H1 (cell line): ENCODE measurements at regions not wholly inside any gene's neighbourhood (a gene's known extent, or its start where the extent isn't known, plus 50 kb on each side); places are given as distances from the start of the nearest gene placed in this dataset.

Experiments used
- CTCF ChIA-PET: fragments of 300-600 bp; sonication (Branson Sonifier 250); formaldehyde crosslinking; loops from one replicate; lab custom pipeline; 2021; ENCODE audit not compliant: partially characterized antibody; lab: Charles Lee
- POLR2A ChIA-PET: fragments of 300-600 bp; sonication (Branson Sonifier 250); formaldehyde crosslinking; loops from one replicate; lab custom pipeline; 2021; ENCODE audit warnings: inconsistent platforms; ENCODE audit not compliant: partially characterized antibody; lab: Charles Lee
- DNase-seq, 2 experiments: peaks; one replicate each; pipeline versions ENCODE4 v3.0.0 to v3.0.0-alpha.2; 2010 to 2022; ENCODE audit warnings: low spot score in 2 of 2, low read depth in 1 of 2, mixed read lengths in 1 of 2
- FAIRE-seq: peaks from 2 replicates; lab custom pipeline; 2011; peaks lifted over from hg19 to GRCh38; lab: Jason Lieb, UNC
- H2AFZ ChIP-seq: 2 replicates; pipeline ENCODE4 v1.8.1; 2012; ENCODE audit warnings: low read length, inconsistent platforms
- H2AK5ac ChIP-seq: 2 replicates; pipeline ENCODE4 v1.6.1; 2013; ENCODE audit warnings: low read depth, low read length
- H2BK120ac ChIP-seq: replicated peaks from 2 replicates; pipeline ENCODE3; 2013; ENCODE audit warnings: low read depth, low read length, inconsistent platforms
- H2BK12ac ChIP-seq: 2 replicates; pipeline ENCODE4 v1.6.1; 2013; ENCODE audit warnings: low read depth, low read length
- H2BK15ac ChIP-seq: 2 replicates; pipeline ENCODE4 v1.6.1; 2013; ENCODE audit warnings: low read length
- H2BK20ac ChIP-seq: 2 replicates; pipeline ENCODE4 v1.6.1; 2013; ENCODE audit warnings: low read length
- H2BK5ac ChIP-seq: 2 replicates; pipeline ENCODE4 v1.6.1; 2013; ENCODE audit warnings: low read depth, low read length
- H3K14ac ChIP-seq: 2 replicates; pipeline ENCODE4 v1.6.1; 2013; ENCODE audit warnings: inconsistent platforms; ENCODE audit not compliant: insufficient read length
- H3K18ac ChIP-seq: 2 replicates; pipeline ENCODE4 v1.6.1; 2013; ENCODE audit warnings: low read length; ENCODE audit errors: extremely low read depth
- H3K23ac ChIP-seq: 2 replicates; pipeline ENCODE4 v1.6.1; 2013; ENCODE audit warnings: inconsistent platforms; ENCODE audit not compliant: insufficient read length
- H3K23me2 ChIP-seq: 2 replicates; pipeline ENCODE4 v1.6.1; 2013; ENCODE audit warnings: low read depth, low read length
- H3K27ac ChIP-seq: 2 replicates; pipeline ENCODE4 v1.6.1; 2011; ENCODE audit warnings: low read depth, low read length, inconsistent platforms
- H3K27me3 ChIP-seq, 4 experiments: replicated peaks in 1 of 4; 1 replicate in 1 of 4; 2 replicates in 3 of 4; pipeline versions ENCODE4 v1.6.1 to v1.8.1; 2011 to 2013; ENCODE audit warnings: low read length in 3 of 4, mild to moderate bottlenecking in 3 of 4, inconsistent platforms in 2 of 4, mixed read lengths in 2 of 4, moderate library complexity in 1 of 4; ENCODE audit not compliant: control insufficient read depth in 3 of 4, insufficient read depth in 3 of 4; ENCODE audit errors: extremely low read depth in 1 of 4
- H3K36me3 ChIP-seq, 4 experiments: 2 replicates each; pipeline versions ENCODE4 v1.6.1 to v1.8.1; 2011 to 2013; ENCODE audit warnings: mild to moderate bottlenecking in 4 of 4, low read length in 3 of 4, moderate library complexity in 2 of 4, control low read depth in 1 of 4, inconsistent platforms in 1 of 4; ENCODE audit not compliant: insufficient read depth in 4 of 4, control insufficient read depth in 2 of 4
- H3K4ac ChIP-seq: replicated peaks from 2 replicates; pipeline ENCODE3; 2013; ENCODE audit warnings: low read length, low read depth, mixed read lengths, inconsistent platforms; ENCODE audit not compliant: insufficient read length
- H3K4me1 ChIP-seq, 4 experiments: replicated peaks in 1 of 4; 1 replicate in 1 of 4; 2 replicates in 3 of 4; pipeline versions ENCODE4 v1.6.1 to v1.8.1; 2011 to 2013; ENCODE audit warnings: low read length in 3 of 4, inconsistent platforms in 2 of 4, mixed read lengths in 1 of 4; ENCODE audit not compliant: insufficient read depth in 4 of 4, control insufficient read depth in 3 of 4
- H3K4me2 ChIP-seq, 2 experiments: 2 replicates each; pipeline versions ENCODE4 v1.6.1 to v1.8.1; 2011 to 2013; ENCODE audit warnings: low read depth in 2 of 2, low read length in 2 of 2, control low read depth in 1 of 2, inconsistent platforms in 1 of 2, mild to moderate bottlenecking in 1 of 2; ENCODE audit not compliant: insufficient read depth in 1 of 2
- H3K4me3 ChIP-seq, 4 experiments: fragments of 200-600, 300-600 bp in 1 of 4; sonication (generic), shearing (Covaris generic), sonication (Bioruptor Twin) in 1 of 4; 2 replicates each; pipeline versions ENCODE4 v1.5.1 to v1.8.1; 2011 to 2016; ENCODE audit warnings: low read length in 4 of 4, low read depth in 3 of 4, control low read depth in 2 of 4, inconsistent platforms in 2 of 4, mild to moderate bottlenecking in 2 of 4, mixed read lengths in 1 of 4, moderate library complexity in 1 of 4; ENCODE audit not compliant: insufficient read depth in 2 of 4; ENCODE audit errors: extremely low read depth in 1 of 4
- H3K56ac ChIP-seq: replicated peaks from 2 replicates; pipeline ENCODE3; 2013; ENCODE audit warnings: low read depth, mild to moderate bottlenecking, mixed read lengths, low read length, inconsistent platforms; ENCODE audit not compliant: insufficient read length
- H3K79me1 ChIP-seq: 2 replicates; pipeline ENCODE4 v1.6.1; 2013; ENCODE audit warnings: low read depth, low read length, control low read depth
- H3K79me2 ChIP-seq, 2 experiments: 2 replicates each; pipeline versions ENCODE4 v1.6.1 to v1.8.1; 2012 to 2013; ENCODE audit warnings: low read length in 2 of 2, mild to moderate bottlenecking in 2 of 2, inconsistent platforms in 1 of 2; ENCODE audit not compliant: insufficient read depth in 2 of 2, control insufficient read depth in 1 of 2
- H3K9ac ChIP-seq, 4 experiments: replicated peaks in 1 of 4; 1 replicate in 1 of 4; 2 replicates in 3 of 4; pipeline versions ENCODE4 v1.6.1 to v1.8.1; 2011 to 2013; ENCODE audit warnings: low read depth in 3 of 4, low read length in 3 of 4, control low read depth in 2 of 4, mild to moderate bottlenecking in 2 of 4, moderate library complexity in 2 of 4, inconsistent platforms in 1 of 4; ENCODE audit errors: extremely low read depth in 1 of 4
- H3K9me3 ChIP-seq, 2 experiments: 2 replicates each; pipeline versions ENCODE4 v1.6.1 to v1.8.1; 2012 to 2013; ENCODE audit warnings: mild to moderate bottlenecking in 2 of 2, moderate library complexity in 2 of 2, control low read depth in 1 of 2, inconsistent platforms in 1 of 2, low read depth in 1 of 2, low read length in 1 of 2, mixed read lengths in 1 of 2; ENCODE audit not compliant: insufficient read depth in 2 of 2
- H4K20me1 ChIP-seq, 2 experiments: replicated peaks in 1 of 2; 2 replicates each; pipeline versions ENCODE3 to v1.8.1; 2011 to 2013; ENCODE audit warnings: inconsistent platforms in 2 of 2, low read length in 2 of 2, mild to moderate bottlenecking in 1 of 2; ENCODE audit not compliant: insufficient read depth in 2 of 2, control insufficient read depth in 1 of 2
- H4K5ac ChIP-seq: 2 replicates; pipeline ENCODE4 v1.6.1; 2013; ENCODE audit warnings: low read length, low read depth, mixed read lengths, inconsistent platforms; ENCODE audit not compliant: insufficient read length
- H4K8ac ChIP-seq: 2 replicates; pipeline ENCODE4 v1.8.0; 2013; ENCODE audit warnings: mild to moderate bottlenecking, moderate library complexity, low read length, inconsistent platforms; ENCODE audit not compliant: insufficient read depth; ENCODE audit errors: extremely low read depth
- H4K91ac ChIP-seq: replicated peaks from 2 replicates; pipeline ENCODE3; 2013; ENCODE audit warnings: low read length, mixed read lengths, inconsistent platforms; ENCODE audit not compliant: insufficient read length
- ATF3 ChIP-seq: IDR thresholded peaks from 2 replicates; pipeline ENCODE4 v1.6.1; 2011; ENCODE audit warnings: low read depth, mild to moderate bottlenecking, low read length; ENCODE audit not compliant: insufficient read depth
- BACH1 ChIP-seq: IDR thresholded peaks from 2 replicates; pipeline ENCODE4 v1.6.1; 2012; ENCODE audit warnings: low read length, improper control_type of control experiment
- CHD2 ChIP-seq: IDR thresholded peaks from 2 replicates; pipeline ENCODE4 v1.6.1; 2012; ENCODE audit warnings: low read length, improper control_type of control experiment
- EGR1 ChIP-seq: IDR thresholded peaks from 2 replicates; pipeline ENCODE4 v1.6.1; 2011; ENCODE audit warnings: low read depth, low read length, borderline replicate concordance
- EP300 ChIP-seq, 2 experiments: IDR thresholded peaks; 1 replicate in 1 of 2; 2 replicates in 1 of 2; pipeline ENCODE4 v1.6.1; 2011 to 2012; ENCODE audit warnings: low read depth in 2 of 2, low read length in 2 of 2, mild to moderate bottlenecking in 2 of 2, borderline replicate concordance in 1 of 2, inconsistent platforms in 1 of 2, moderate library complexity in 1 of 2
- EZH2 ChIP-seq: fragments of 200-600 bp; sonication (generic); IDR thresholded peaks from 2 replicates; pipeline ENCODE4 v1.7.1; 2012; ENCODE audit warnings: low read depth, mild to moderate bottlenecking, moderate library complexity, low read length, inconsistent platforms; ENCODE audit not compliant: severe bottlenecking
- GABPA ChIP-seq: IDR thresholded peaks from 2 replicates; pipeline ENCODE4 v1.6.1; 2011; ENCODE audit warnings: mild to moderate bottlenecking, low read length, moderate library complexity, borderline replicate concordance; ENCODE audit not compliant: insufficient read depth
- KDM5A ChIP-seq: fragments of 200-600 bp; IDR thresholded peaks from 2 replicates; pipeline ENCODE4 v1.7.1; 2012; ENCODE audit warnings: mild to moderate bottlenecking, low read length, inconsistent platforms, mixed read lengths
- NRF1 ChIP-seq: IDR thresholded peaks from 2 replicates; pipeline ENCODE4 v1.6.1; 2011; ENCODE audit warnings: mild to moderate bottlenecking, low read depth, low read length, improper control_type of control experiment
- POU5F1 ChIP-seq: IDR thresholded peaks from 2 replicates; pipeline ENCODE4 v1.6.1; 2011; ENCODE audit warnings: low read depth, mild to moderate bottlenecking, low read length, moderate library complexity
- SP1 ChIP-seq: IDR thresholded peaks from 2 replicates; pipeline ENCODE4 v1.6.1; 2011; ENCODE audit warnings: low read depth, low read length
- TAF1 ChIP-seq: IDR thresholded peaks from 2 replicates; pipeline ENCODE4 v1.6.1; 2011; ENCODE audit warnings: mild to moderate bottlenecking, low read depth, low read length
- TBP ChIP-seq: IDR thresholded peaks from 2 replicates; pipeline ENCODE4 v1.6.1; 2011; ENCODE audit warnings: low read depth, low read length, improper control_type of control experiment
- TEAD4 ChIP-seq: IDR thresholded peaks from 2 replicates; pipeline ENCODE4 v1.6.1; 2012; ENCODE audit warnings: low read depth, low read length, inconsistent platforms, mixed read lengths
- ZNF274 ChIP-seq: IDR thresholded peaks from 2 replicates; pipeline ENCODE4 v1.7.0; 2012; ENCODE audit warnings: low read length, borderline replicate concordance; ENCODE audit errors: extremely low read depth
- WGBS, 2 experiments: shearing (Covaris generic) in 1 of 2; methylation state at CpG; one replicate each; pipeline versions ENCODE4 v1.1.6 to v1.1.7; 2013 to 2015; ENCODE audit warnings: low lambda C conversion rate in 2 of 2, mixed read lengths in 2 of 2, inconsistent platforms in 1 of 2, low coverage in 1 of 2, missing lambda C conversion rate in 1 of 2; ENCODE audit not compliant: insufficient replicate concordance in 2 of 2, insufficient coverage in 1 of 2, insufficient read length in 1 of 2; ENCODE audit errors: extremely low coverage in 1 of 2, missing lambda C conversion rate in 1 of 2; 5-methylcytosine and 5-hydroxymethylcytosine counted together

DNA sequence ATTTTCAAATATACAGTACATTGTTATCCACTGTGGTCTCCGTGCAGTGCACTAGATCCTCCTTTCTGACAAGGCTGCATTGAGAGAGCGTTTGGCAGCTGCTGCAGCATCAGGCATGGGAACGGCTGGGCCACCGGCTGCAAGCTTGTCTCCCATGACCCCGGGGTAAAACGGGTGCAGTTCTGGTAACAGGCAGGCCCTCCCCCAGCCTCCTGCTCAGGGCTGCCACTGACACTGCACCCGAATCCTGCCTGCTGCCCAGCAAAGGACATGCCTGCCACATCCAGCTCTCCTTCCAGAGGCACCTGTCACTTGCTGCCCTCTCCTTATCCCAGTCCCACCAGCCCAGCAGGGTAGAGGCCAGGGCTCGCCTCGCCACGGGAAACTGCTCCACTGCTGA lies 124.5 kb upstream of the TMEM45B start:
- CTCF ChIA-PET = interaction anchor here (0.8 to 3.2 kb wide), 7 partner anchors 19 to 328 kb away, joined by 3 to 14 read pairs (median 3); partner anchors contain the start of gene BARX2
- H3K4ac ChIP-seq = no peak overlapping the region
- no peak for FAIRE-seq
- TF ChIP-seq EP300 (IDR thresholded peaks at IDR 0.05; ENCODE audit: borderline replicate concordance in 1 of 2, low read depth in 2 of 2, low read length in 2 of 2) (no peak), CHD2 (no peak), TBP (no peak), SP1 (no peak), KDM5A (no peak), BACH1 (no peak), NRF1 (no peak), EZH2 (no peak), ATF3 (no peak), TAF1 (no peak), EGR1 (no peak), ZNF274 (no peak), POU5F1 (no peak), TEAD4 (no peak), GABPA (no peak)

More for the DNA sequence above, 124.5 kb upstream of the TMEM45B start:
- Histone ChIP-seq H3K36me3 (no peaks in the 10 kb centered on the region), H3K4me2 (no peak overlapping the region), H3K27ac (no peak overlapping the region), H3K4me1 (peaks cover 0 to 3% (median 1%) of the 10 kb centered on the region in 4 experiments; a peak in 2 of 7 replicates), H4K8ac (no peak overlapping the region), H3K23ac (no peak overlapping the region), H2AFZ (no peak overlapping the region), H3K18ac (no peak overlapping the region), H3K9ac (no peak overlapping the region), H4K91ac (no peak overlapping the region), H3K79me2 (no peaks in the 10 kb centered on the region), H2BK12ac (no peak overlapping the region), H2BK20ac (no peak overlapping the region), H3K14ac (no peak overlapping the region), H3K9me3 (no peaks in the 10 kb centered on the region), H3K79me1 (no peaks in the 10 kb centered on the region), H2BK120ac (no peak overlapping the region), H3K23me2 (peaks cover 2% of the 10 kb centered on the region; the same call in 1 of the 2 replicates), H4K5ac (no peak overlapping the region), H2BK15ac (no peak overlapping the region), H3K4me3 (no peak overlapping the region), H2BK5ac (no peak overlapping the region), H4K20me1 (no peaks in the 10 kb centered on the region), H3K56ac (no peak overlapping the region), H3K27me3 (peaks cover 0 to 4% (median 3%) of the 10 kb centered on the region in 4 experiments; a peak in 3 of 7 replicates), H2AK5ac (no peak overlapping the region)
- DNase-seq = no peak
- POLR2A ChIA-PET = no interaction called here
- WGBS, 2 experiments = 89% methylated on average over 10 of the region's 10 CpGs; no CpG with 5 or more reads in 1 of the 2 experiments
